NAMALWA (cell line): ENCODE measurements at regions not wholly inside any gene's neighbourhood (a gene's known extent, or its start where the extent isn't known, plus 50 kb on each side); places are given as distances from the start of the nearest gene placed in this dataset.

ENCODE experiments used
- DNase-seq: peaks from one replicate; pipeline ENCODE4 v3.0.0-alpha.2; 2015; ENCODE audit warnings: low spot score

DNA sequence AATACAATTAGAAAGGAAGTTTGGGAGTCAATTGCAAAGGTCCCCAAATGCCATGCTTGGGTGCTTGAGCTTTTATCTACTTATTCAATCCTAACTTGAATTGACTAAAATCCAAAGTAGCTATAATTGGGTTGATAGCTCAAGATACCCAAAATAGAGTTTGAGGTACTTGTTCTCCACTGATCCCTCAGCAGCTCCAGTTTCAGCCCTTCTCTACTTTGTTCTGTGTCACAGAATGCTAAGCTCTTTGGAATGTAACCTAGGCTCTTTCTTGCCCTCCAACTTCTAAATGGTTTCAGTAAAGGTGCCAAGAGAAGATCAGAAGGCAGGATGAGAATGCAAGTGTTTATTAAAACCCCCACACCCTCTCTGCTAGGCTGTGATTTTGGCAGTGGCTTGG, 251.4 kb upstream of the CLEC14A start:
- no peak for DNase-seq

DNA sequence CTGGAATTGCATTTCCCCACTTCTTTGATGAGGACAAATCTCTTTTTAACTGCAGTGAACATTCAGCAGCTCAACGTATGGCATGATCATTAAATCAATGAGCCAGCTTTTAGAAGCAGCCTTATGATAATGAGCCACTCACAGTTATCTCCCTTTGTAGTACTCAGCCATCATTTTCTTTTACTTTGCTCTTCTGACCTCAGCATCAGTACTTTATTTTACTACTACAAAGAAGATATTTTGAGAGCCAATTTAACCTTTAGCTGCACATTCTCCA, 250.0 kb upstream of the CLEC14A start:
- no peak for DNase-seq

DNA sequence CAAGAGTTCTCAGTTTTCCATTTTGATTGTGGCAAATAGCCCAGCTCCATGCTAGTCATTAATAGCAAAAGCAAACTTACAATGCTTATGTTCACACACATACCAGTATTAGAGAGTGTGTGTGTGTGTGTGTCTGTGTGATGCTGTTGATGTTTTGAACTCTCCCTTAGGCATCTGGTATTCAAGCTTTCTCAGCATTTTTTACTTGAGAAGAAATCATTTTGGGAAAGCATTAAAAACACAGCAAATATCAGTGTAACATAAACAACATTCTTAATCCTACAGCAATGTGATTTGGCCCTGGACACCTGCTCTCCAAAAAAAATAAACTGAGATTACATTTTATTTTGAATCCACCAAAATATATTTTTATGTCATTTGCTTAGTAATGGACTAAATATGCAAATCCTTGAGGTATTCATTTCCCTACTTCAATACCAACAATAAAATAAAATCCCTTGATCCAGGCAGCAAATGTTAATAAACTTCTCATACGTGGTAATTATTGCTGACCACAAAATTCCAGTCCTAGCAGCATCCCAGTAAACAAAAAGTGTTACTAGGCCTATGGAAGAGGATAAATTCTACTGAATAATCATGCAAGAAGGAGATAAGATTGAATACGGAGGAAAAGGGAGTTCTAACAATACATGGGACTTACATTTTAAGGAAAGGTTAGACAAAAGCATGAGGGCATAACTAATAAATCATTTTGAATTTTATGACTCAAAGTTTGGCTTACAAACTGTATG, 249.5 kb upstream of the CLEC14A start:
- no peak for DNase-seq

DNA sequence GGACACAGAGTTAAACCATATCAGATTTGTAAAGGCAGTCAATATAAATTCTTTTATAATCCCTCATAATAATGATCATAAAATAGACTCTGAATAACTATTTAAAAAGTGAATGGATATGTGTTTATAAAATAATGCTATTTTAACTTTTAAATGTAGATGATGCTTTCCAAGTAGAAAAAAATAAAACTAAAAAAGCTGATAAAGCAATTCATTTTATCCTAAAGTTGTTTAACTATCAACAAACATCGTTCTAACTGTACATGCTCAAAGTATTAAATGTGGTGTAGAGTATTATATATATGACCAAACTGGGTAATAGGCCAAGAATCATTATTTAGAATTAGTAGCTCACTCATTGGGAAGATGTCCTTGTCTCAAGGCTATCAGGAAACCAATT, 248.3 kb upstream of the CLEC14A start:
- no peak for DNase-seq

DNA sequence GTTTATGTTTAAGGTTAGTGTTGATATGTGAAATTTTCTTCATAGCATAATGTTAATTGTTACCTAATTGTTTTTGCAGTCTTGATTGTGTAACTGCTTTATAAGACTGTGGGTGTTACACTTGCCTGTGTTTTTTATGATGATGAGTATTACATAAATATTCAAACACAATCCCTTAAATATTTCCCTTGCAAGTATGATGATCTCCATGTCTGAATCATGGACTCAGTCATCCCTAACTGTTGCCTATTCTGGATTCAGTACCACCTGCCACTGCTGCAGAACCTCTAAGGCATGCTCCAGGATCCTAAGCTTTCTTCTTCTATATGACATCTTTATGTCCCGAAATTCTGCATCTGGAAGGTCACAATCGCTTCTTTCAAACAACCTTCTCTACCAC, 246.3 kb upstream of the CLEC14A start:
- DNase-seq = no peak

DNA sequence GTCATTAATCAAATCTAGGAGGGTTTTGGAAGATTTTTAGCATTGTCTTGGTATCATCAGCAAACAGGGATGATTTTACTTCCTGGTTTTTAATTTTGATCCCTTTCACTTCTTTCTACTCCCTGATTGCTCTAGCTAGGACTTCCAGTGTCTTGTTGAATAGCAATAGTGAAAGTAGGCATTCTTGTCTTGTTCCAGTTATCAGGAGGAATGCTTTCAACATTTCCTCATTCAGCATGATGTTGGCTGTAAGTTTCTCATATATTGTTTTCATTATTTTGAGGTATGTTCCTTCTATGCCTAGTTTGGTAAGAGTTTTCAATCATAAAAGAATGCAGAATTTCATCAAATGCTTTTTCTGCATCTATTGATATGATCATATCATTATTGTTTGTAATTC, 244.2 kb upstream of the CLEC14A start:
- no peak for DNase-seq

DNA sequence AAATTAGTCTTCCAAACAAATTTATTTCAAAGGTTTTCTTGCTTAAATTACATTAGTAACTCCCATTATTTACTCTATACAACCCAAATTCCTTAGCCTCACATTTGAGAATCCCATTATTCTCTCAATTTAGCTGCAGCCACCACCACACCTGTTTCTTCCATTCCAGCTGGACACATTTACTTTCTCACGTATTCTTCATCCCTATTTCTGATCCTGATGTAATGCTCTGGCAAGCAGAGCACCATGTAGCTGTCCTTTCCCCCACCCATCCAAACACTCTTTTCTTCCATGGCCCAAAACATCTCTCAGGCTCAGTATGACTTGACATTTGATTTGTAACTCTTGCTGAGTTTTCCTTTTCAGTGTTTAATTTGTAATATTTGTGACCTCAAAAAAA, 240.2 kb upstream of the CLEC14A start:
- no peak for DNase-seq

DNA sequence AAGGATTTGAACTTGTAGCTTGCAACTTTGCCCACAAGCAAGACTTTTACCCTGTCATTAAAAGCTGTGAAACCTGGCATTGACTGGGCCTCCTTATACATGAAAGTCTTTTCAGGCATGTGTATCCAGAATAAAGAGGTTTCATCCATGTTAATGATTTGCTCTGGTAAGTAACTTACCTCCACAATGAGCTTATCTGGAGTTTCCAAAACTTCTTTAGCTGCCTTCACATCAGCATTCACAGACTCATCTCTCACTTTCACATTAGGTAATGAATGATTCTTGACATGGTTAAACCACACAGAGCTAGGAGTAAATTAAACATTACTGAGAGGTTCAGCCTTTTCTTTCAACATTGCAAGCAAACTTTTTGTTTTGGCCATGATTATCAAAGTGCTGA, 234.4 kb upstream of the CLEC14A start:
- DNase-seq = no peak

DNA sequence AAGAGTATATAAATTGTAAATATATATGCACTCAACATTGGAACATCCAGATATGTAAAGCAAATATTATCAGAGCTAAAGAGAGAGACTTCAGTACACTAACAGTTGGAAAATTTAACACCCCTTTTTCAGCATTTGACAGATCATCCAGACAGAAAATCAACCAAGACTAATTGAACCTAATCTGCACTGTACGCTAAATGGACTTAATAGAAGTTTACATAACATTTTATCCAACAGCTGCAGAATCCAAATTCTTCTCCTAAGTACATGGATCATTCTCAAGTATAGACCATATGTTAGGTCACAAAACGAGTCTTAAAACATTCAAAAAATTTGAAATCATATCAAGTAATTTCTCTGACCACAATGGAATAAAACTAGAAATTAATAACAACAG, 229.1 kb upstream of the CLEC14A start:
- no peak for DNase-seq

DNA sequence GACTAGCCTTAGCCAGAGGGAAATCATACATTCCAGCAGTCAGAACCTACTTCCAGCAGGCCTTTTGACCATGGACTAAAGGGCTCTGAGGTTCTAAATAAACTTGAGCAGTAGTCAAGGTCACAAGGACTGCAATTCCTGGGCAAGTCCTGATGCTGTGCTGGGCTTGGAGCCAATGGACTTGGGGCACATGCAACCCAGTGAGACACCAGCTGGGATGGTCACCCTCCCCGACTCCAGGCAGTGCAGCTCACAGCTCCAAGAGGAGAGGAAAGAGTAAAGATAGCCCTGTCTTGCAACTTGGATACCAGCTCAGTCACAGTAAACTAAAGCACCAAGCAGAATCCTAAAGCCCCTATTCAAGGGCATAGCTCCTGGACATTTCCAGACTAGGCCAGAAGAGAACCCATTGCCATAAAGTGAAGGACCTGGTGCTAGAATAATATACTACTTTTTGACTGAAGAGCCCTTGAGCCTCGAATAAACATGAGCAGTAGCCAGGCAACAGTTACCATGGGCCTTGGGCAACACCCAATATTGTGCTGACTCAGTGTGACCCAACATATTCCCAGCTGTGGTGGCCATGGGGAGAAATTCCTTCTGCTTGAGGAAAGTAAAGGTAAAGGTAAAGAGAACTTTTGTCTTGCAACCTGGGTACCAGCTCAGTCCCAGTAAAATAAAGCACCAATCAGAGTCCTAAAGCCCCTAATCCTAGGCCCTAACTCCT, 226.2 kb upstream of the CLEC14A start:
- DNase-seq = no peak

DNA sequence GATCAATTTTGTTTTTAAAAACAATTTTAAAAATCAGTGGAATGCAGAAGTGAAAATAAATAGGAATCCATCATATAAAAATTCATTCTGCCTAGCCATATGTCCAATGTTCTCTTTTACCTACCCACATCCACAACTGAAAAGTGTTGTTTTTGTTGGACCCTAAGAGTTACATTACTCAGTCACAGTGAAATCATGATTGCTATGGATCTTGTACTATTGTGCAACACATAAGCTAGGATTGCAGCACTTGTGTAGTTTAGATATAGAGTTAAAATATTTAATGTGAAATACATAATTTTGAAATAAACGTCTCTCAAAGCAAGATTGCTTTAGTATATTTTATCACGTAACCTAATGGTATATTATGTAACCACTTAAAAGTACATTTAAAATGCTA, 213.3 kb upstream of the CLEC14A start:
- DNase-seq = no peak

DNA sequence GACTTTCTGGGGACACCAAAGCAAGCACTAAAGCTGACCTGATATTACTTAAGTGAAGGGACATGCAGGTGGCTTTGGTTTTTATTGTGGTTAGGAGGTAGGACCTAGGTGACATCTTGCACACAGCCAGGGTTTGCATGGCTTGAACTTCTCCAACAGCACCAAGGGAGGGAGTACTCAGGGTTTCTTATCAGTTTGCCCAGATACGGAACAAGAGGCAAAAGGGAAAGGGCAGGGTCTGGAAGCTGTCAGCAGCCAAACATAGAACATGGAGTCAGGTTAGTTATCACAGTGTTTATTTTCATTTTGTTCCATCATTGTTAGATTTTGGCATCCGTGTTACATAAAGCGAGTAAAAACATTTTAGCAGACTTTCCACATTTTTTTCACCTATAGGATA, 186.3 kb upstream of the CLEC14A start:
- DNase-seq = no peak

DNA sequence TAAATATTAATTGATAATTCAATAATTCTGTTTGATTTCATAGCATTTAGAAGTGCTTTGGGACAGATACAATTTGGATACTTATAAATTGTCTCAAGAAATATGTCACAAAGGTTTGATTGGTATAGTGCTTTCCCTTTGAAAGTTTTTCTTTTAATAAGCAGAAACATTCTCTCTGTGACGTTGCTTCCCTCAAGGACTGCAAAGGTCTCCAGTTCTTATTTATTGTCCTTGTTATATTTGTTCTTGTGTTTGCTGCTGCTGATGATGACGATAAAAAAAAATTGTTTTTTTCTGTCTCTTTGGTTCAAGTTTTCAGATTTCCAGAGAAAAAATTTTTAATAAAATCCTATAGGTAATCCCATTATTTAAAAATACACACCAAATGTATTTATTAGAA, 176.3 kb upstream of the CLEC14A start:
- no peak for DNase-seq

DNA sequence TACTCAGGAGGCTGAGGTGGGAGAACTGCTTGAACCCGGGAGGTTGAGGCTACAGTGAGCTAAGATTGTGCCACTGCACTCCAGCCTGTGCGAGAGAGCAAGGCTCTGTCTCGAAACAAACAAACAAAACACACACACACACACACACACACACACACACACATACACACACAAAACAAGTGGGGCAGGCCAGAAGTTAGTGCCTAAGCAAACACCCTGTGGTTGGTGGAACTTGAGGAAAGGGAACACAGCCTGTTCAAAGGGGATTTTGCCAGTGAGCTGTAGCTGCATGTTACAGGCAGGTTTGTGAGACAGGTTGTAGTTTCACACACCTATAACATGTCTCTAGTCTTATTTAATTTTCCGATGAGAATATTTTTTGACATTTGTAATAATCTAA, 175.3 kb upstream of the CLEC14A start:
- no peak for DNase-seq

DNA sequence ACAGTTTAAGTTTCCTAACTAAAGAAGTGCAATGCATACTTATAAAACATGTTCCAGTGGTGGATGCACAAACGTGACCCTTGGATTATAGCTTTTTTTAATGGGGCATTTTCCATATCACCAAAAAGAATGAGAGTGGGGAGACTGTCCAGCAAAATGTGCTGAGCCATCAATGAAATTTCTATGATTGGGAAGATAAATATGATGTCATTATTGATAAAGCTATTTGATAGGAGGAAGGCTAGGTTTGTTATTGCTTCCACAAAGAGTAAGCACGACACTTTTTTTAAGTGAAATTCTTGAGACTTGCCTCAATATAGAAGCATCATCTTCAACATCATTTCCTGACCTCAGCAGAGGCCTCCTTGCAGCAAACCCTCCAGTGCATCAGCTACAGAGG, 174.6 kb upstream of the CLEC14A start:
- no peak for DNase-seq

DNA sequence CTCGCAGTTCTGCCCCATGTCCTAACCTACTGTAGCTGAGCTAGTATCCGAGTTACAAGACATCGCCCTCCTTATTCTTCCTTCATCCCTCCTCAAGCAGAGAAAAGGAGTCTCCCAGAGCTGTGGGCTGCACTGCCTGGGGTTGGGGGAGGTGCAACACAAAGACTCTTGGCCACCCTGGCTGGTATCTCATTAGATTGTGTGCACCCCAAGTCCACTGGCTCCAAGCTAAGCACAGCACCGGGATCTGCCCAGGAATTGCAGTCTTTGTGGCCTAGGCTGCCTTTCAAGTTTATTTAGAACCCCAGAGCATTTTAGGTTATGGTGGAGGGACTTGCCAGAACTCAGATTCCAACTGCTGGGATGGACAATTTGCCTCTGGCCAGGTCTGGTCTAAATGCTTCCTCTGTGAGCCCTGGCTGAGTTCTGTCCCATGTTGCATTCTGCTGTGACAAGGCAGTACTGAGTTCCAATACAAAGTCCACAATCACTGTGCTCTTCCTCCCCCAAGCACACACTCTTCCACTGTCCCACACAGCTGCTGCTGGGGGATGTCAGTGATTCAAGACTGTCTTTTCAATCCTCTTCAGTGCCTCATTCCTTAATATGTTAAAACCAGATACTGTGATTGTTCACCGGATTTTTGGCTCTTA, 169.6 kb upstream of the CLEC14A start:
- no peak for DNase-seq

DNA sequence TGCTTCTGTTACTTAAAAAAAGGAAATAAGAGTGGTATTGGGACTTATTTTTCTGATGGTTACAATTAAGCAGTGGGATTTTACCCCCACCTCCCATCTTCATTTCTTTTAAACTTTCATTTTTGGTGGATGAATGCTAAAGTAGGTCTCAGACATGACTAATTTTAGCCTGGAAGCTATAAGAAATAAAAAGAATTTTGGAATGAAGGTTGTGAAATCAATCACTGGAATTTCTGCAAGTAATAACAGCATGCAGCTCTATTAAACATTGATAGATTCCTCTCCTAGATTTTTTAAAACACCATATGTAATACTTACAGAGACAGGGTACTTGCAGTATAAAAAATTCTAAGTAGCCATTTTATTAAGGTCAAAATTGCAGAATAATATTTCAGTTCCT, 164.2 kb upstream of the CLEC14A start:
- no peak for DNase-seq

DNA sequence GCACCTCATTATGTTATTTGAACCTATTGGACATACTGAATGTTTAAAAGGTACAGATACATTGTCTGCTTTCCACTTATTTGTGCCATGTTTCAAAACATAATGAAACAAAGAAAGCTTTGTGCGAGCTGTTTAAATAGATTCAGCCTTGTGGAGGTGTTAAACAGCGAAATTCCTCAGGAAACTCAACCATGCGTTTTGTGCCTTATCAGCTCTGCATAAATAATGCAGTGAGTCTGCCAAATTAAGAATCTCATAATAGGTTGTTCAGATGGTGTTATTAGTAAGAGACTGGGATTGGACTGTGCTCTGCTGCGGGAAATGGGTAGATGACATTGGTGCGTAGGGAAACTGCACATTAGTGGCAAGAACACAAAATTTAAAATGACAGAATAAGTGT, 163.7 kb upstream of the CLEC14A start:
- DNase-seq = no peak

DNA sequence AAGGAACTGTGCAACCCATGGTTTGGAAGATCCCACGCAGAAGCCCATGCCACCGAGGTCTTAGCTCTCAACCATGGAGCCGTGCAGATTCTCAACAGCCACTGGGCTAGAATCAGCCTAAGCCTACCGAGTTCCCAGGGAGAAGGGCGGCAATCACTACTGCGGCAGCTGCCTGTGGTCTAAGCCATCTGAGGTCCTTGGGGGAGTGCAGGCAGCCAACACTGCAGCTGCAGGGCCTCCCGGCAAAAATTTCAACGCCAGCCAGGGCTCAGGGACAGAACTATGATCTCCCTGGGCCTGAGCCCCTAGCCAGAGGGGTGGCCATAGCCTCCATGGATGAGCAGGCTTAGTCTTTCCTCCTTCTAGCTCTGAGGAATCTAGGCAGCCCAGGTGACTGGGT, 156.8 kb upstream of the CLEC14A start:
- no peak for DNase-seq

DNA sequence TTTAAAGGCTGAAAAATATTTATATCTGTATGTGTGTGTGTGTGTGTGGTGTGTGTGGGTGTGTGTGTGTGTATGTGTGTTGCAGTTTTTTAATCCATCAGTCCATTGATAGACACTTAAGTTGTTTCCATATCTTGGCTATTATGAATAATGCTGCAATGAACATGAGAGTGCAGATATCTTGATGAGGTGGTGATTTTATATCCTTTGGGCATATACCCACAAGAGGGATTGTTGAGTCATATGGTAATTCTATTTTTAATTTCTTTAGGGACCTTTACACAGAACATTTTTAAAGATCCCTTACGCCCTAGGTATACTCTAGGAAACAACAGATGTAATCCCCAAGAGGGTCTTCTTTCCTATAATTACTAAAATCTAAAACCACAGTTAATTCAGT, 154.5 kb upstream of the CLEC14A start:
- DNase-seq = no peak

DNA sequence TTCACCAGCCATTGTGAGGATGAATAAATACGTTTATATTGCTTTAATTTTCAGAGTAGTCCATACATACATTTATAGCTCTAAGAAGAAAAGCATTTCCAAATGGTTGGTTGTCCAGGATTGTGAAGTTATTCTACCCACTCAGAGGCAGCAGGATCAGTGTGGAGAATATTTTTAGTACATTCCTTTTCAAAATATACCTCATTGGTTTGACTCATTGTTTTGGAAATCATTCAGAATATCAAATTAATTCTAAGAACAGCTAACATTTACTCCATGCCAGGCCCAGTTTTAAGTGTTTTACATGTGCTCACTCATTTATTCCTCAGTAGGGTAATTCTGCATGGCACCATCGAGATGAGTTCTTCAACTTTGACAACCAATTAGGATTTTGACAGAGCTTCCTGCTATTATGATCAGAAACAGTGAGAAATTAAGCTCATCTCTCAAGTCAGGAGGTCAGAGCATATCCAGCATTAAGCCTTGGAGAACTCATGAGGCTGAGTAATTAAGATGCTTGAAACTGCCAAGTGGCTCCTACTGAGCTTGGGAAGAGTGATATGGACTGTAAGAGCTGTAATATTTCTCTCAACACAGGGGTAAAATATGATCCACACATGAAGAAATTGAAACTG, 153.3 kb upstream of the CLEC14A start:
- DNase-seq = no peak

DNA sequence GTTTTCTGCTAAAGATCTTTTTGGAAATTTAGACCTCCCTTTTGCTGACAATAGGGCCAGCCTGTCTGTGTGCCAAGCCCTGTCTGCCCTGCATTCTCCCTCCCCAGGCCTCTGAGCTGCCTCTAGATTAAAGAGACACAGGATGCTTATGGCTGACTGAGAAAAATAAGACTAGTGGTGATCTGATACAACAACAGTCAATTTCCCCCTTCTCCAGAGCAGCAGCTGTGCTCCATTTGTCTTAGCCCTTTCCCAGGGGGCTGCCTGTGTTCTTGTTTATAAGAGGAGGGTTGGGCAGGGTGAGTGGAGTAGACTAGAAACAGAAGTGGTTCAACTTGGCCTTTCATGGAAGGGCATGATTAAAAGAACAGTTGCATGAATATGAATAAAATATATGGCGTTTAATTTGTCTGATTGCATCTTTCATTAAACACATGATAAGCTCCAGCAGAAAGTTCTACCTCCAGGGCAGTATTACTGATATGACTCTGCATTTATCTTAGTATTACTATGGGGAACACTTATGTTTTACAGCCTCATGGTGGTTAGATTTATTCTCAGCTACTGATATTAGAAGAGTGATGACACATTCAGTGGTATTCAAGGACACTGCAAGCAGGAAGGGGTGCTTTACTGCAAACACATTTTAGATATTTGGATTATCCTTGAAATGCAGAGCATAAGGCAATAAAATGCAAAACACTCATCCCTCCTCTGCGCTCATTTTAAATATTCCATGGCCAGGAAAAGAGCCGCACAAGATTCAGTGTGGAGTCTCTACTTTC, 150.2 kb upstream of the CLEC14A start:
- no peak for DNase-seq
